CD4-positive, alpha-beta T cell treated with Interleukin-2 at 100 ng/mL for 4 hours (primary cell): ENCODE measurements at regions not wholly inside any gene's neighbourhood (a gene's known extent, or its start where the extent isn't known, plus 50 kb on each side); places are given as distances from the start of the nearest gene placed in this dataset.

Experiments used
- DNase-seq: peaks from one replicate; pipeline ENCODE4 v3.0.0-alpha.2; 2020; ENCODE audit warnings: low spot score

DNA sequence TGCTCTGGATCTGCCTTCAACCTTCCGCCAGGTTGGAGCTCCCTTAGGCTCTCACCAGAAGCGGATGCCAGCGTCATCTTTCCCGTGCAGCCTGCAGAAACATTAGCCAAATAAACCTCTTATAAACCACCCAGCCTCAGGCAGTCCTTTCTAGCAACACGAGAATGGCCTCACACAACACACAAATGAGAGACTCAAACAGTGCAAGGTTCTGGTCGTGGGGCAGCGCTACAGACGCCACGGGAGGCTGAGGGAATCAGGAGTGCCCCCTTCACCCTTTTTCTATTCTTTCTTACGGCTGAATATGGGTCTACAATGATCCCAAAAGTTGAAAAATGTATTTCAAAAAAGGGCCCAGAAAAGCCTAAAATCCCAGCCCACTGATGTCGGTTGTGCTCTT is 96.4 kb downstream of the FOXL3 start:
- DNase-seq = no peak

DNA sequence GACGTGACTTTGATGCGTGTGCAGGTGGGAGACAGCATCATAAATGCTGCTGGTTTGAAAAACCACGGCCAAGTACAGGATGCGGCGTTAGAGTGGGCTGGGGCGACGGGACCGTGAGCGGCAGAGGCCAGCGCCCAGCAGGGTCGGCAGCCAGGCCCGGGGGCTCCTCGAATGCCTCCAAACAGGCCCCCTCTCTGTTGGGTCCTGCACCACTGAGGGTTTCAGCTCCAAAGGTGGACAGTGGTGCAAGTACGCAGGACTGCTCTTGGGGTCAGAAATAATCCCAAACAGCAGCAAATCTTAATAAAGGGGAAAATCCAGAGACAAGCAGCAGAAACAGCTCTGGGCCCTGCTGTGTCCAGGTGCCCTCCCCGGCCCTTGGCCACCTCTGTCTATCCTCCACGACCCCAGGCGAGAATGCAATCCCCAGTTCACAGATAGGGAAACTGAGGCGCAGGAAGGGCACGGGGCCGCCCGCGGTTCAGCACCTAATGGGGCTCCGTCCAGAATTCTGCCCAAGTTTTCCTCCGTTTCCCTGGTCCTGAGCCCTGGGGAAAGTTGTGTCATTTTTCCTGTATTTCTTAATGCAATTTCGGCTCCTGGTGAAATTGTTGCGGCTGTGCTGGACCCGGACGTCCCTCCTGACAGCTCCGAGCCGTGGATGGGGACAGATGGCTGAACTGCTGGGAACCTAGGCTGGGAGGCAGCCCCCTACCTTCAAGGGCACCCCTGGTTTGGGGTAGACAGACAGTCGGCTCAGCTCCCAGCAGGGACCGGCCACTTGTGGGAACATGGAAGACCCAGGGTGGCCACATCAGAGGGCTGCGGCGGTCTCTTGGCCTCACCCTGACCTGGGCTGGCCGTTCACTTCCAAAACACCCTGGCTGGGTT is 97.4 kb downstream of the FOXL3 start:
- no peak for DNase-seq

DNA sequence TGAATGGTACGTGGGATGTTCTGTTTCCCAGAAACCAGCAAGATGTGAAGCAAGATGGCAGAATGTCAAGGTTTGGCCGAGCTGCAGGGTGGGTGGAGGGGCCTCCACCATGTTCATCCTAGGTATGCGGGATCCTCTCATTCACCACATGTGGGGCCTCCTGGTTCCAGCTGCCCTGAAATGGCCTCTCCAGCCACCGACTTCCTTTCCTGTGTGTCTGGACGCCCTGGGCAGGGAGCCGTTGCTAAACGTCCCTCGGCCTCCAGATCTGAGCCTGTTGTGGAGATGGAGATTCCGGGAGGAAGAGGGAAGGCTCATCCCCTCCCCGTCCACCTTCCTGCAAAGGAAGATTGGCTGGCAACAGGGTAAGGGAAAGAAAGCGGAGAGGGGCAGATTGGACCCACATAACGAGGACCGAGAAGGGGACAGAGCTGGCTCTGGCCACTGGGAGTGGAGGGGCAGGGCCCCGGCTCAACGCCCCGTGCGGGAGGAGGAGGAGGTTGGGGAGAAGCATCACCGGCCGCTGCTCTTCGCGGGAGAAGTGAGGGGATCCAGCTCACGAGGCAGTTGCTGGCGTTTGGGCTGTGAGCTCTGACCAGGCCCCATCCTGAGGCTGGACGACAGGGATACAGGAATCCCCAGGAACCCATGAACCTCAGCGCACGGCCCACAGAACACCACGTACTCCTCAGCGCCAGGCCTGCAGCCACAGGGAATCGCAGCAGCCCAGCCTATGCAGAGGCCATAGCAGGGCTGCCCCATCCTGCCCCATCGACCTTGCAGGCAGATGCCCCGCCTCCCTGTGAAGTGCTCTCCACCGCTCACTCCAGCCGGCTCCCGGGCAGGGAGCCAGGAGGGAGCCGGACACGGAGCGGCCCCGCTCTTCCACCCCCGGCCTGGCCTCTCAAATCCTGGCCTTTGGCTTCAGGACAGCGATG is 98.3 kb downstream of the FOXL3 start:
- DNase-seq = no peak

DNA sequence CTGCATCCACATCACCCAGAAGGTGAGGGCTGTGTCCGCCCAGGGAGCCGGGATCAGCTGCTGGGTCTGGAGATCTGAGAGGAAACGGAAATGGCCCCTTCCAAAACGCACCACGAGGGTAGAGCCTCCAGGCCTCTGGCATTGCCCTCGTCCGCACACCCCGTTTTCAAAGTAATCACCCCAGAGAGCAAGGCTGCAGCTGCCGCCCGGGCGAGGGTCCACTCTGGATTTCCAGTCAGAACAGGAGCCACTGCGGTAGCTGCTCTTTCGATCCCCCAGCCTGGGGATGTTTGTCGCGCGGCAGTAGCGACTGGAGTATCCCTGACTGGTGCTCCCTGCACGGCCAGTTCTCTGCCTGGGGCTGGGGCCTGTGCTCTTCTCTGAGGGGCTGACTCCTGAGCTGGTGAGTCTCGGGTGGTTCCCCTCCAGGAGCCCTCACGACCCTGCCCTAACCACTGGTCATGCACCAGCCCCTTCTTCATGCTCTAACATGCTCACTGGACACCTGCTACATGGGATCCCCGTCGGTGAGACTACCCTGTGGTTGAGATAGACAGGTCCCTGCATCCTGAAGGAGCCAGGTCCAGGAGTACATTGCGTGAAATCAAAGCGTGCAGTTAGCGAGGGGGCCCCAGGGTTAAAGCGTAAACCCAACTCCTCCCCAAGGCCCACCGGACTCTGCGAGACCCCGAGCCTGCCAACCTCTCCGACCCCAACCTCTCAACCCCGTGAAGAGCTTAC is 99.2 kb downstream of the FOXL3 start:
- no peak for DNase-seq

DNA sequence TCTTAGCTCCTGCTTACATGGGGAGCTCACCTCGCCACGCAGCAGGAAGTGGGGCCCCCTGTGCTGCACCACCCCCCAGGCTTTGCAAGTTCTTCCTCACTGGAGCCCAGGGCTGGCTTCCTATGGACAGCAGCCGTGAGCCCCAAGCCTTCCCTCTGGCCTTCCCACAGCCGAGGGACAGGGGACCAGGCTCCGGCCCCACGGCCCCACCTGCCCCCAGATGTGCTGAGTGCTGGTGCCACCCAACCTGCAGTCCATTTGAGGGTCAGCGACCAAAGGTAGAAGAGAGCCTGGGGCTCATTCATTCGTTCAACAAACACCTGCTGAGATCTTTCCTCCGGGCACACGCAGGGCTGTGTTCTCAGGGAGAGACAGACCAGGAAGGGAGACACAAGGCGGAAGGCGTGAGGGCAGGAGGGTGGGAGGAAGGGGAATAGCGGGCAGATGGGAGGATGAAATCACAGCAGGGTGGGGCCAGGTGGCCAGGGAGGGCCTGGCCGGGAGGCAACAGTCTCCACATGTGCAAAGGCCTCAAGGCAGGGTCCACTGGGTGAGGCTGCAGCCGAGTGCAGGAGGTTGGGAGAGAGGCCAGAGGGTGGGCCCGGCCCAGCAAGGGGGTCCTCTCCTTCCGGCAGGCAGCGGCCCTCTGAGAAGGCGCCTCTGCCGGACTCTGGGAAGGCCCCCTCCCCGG is 100.1 kb downstream of the FOXL3 start:
- no peak for DNase-seq

DNA sequence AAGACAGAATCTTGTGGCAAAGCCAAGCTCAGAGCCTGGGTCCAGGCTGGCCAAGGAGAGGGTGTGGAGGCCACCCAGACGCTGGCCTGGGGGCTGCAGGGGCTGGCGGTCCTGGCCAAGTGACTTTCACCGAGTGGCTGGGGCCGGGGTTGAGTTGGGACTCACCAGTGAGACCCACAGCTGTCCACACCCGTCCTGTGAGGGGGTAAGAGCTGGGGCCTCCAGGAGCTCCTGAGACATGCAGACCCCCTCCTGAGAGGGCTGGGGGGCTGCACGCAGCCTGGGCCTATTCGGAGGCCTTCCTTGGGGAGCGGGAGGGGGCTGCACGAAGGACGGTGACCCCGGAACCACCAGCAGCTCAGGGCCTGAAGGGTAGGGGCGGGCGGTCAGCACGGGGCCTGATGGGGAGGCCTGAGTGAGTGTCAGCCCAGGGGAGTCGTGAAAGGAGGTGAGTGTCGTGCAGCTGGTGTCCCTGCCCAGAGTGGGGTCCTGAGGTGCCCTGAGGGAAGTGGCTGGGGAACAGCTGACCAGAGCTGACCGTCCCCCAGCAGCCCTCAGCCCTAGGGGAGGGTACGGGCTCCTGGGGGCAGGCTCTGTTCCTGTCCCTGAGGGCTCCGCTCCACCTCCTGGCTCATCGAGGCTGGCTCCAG is 100.9 kb downstream of the FOXL3 start:
- no peak for DNase-seq

DNA sequence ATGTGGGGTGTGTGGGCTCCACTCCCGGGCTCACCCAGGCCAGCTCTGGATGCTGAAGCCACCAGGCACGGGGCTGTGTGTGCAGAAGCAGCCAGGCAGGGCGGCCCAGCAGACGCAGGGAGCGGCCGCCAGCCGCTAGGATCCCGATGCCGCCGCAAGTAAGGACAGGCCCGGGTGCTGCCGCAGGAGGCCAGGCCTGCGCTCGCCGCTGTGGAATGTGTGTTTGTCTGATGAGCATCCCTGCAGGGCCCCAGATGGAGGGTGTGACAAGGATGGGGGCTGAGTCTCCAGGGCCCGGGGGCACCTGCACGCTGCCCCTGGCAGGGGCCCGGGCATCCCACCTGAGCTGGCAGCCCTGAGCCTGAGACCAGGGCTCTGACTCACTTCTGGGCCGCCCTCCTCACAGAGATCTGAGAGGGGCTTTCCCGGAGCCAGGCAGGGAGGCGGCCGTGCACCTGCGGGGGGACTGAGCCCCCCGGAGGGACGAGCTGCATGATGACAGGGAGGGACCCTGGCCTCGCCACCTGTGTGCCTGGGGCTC is 101.5 kb downstream of the FOXL3 start:
- DNase-seq = no peak

DNA sequence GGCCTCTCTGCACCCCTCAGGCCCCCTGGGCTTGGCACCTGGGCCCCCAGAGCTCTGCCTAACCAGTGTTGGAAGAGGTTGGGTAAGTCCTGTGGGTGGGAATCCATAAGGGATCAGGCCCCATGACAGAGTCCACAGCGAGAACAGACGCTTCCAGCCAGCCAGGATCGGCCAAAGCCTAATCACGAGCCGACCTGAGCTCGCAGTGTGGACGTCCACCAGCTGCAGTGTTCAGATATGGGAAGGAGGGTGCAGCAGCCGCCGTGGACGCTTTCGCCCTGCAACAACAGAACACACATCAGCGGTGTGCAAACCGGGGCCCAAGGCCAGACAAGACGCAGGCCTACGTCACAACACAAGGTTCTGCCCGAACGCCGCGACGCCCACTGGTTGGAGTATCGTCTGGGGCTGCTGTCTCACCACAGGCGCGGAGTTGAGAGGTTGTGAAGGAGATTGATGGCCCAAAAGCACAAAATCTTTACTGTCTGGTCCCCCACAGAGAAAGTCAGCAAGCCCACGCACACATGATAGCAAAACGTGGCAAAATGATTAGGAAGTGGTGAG is 102.1 kb downstream of the FOXL3 start:
- no peak for DNase-seq

DNA sequence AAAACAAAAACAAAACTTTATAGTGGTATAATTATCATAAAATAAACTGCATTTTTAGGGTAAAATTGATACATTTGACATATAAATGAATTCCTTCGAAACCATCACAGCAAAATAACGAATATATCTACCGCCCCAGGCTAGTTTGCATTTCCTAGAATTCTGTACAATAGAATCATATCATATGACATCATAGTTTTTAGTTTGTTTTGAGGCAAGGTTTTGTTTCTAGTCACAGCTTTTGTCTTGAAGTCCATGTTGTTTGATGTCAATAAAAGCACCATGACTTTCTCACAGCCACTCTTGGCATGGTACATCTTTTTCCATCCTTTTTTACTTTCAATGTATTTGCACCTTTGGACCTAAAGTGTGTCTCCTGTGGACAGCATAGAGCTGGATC is 102.9 kb downstream of the FOXL3 start:
- no peak for DNase-seq

DNA sequence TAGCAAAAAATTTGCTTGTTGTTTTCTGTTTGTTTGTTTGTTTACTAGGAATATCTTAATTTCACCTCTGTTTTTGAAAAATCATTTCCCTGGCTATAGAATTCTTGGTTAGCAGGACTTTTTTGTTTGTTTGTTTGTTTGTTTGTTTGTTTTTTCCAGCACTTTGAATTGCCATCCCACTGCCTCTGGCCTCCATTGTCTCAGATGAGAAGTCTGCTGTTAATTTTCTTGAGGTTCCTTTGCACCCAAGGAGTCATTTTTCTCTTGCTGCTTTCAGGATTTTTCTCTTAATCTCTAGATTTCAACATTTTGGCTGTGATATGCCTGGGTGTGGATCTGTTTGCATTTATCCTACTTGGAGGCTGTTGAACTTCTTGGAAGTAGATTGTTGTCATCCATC is 105.7 kb downstream of the FOXL3 start:
- no peak for DNase-seq

DNA sequence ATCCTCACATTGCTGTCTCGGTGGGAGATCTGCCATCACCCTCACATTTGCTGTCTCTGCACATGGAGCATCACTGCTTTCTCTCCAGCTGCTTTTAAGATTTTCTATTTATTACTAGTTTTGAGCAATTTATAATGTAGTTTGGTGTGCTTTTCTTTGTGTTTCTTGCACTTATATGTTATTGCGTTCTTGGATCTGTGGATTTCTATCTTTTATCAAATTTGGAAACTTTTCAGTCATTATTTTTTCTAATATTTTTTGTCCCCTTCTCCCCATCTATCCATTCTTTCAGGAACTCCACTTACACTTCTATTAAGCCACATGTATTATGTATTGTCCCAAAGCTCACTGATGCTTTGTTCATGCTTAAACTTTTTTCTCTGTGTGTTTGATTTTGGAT is 108.9 kb downstream of the FOXL3 start:
- no peak for DNase-seq

DNA sequence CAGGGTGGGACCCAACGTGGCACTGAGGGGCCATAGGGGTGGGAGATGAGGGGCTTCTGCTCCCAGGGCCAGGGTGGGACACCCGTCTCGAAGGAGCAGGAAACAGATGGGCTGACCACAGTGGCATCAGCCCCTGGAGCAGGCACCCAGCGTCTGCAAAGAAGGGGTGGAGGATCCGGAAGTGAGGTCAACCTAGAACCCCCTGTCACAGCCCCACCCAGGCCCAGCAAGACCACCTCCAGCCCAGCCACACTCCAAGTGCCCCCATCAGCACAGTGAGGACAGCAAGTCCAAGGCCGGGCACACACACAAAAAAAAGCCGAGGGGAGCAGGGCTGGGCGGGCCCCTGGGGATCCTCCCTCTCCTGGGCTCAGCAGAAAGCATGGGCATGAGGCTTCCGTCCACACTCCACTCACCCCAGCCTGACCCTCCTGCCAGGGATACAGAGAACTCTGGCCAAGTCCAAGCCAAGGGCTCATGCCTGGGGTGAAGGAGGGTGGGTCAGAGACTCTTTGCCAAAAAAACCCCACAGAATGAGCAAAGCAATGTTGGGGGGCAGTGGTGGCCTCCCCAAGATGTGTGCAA is 111.0 kb downstream of the FOXL3 start:
- no peak for DNase-seq

DNA sequence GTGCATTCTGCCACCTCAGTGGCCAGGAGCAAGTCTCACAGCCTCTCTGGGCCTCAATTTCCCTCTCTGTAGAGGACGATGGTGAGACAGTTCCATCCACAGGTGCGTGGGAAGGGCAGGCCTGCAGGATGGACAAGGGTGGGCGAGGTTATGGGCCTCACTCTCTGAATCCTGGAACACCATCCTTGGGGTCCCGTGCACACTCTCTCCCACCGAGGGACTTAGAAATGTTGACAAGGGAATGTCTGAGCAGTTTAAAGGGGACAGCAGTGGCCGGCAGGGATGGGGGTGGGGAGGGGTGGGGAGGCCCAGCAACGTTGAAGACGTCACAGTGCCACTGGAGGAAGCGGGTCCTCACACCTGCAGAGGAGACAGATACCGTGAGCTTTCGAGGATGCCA is 111.5 kb downstream of the FOXL3 start:
- DNase-seq = no peak

DNA sequence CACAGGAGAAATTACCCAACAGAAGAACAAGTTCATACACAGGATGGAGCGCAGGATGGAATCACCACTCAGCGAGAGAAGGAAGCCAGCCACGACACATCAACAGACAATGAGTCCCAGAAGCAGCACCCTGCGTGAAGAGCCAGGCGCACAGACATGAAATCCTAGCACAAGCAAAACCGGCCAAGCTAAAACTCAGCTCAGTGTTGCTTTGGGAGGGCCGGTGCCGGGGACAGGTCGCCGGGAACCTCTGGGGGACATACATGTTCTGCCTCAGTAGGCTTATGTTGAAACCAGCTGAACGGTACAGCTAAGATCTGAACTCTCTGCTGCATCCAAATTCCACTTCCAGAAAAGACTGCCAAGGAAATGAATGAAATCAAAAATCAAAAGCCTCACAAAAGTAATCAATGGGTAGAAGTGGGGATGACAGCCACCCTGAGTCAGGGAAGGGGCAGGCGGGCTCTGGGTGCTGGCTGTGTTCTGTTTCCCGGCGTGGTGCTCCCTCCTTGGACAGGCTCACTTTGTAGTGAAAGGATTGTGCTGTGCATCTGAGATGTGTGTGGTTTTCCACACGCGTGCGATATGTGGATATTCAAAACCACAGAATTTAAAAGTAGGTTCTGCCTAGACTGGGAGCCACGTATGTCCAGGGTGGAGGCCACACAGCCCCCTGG is 114.7 kb downstream of the PDGFA start:
- DNase-seq = no peak

DNA sequence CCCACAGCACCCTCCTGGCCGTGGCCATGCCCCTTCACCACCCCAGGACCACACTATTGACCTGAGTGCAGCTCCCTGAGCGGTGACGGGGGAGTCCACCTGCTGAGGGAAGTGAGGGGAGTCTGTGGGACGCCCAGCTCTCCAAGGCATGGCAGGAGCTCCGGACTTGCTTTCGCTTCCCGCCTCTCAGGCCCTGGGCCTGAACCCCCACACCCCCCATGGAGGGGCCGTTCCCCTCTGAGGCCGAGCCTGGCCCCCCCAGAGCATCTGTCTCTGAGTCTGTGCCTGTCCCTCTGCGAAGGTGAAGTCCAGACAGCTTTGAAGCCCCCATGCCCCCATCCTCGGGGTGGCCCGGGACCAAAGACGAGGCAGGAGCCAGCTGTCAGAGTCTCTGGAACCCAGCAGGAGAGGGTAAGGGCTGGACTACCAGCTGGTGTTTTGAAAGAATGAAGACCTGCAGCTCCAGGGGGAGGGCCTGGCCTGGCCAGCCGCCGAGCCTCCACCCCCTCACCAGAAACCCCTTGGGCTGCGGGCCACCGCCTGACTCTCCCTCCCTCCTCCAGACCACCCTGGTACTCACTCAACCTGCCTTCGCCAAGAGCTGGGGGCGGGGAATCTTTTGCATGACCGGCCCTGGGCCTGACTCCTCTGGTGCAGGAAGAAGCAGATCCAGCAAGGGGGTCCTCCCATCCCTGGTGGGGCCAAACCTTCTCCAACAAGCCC is 114.0 kb downstream of the PDGFA start:
- no peak for DNase-seq

DNA sequence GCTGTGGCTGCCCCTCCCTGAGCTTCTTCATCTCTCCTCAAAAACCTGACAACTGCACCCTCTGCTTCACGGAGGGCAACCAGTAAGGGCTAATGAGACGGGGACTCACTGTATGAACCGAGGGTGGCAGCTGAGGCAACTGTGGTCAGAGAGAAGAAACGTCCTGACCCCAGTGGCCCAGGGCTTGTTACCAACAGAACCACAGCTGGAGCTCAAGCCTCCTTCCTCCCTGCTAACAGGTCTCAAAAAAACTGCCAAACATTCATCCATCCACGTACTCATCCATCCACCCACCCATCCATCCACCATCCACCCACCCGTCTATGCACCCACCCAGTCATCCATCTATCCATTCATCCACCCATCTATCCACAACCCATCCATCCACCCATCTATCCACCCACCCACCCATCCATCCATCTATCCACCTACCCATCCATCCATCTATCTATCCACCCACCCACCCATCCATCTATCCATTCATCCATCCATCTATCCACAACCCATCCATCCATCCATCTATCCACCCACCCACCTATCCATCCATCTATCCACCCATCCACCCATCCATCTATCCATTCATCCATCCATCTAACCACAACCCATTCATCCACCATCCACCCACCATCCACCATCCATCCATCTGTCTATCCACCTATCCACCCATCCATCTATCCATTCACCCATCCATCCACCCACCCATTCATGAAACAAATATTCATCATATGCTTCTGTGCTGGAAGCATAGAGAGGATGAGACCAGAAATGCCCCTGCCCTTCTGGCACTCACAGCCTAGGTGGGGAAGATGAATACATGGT is 111.7 kb downstream of the PDGFA start:
- DNase-seq = no peak

DNA sequence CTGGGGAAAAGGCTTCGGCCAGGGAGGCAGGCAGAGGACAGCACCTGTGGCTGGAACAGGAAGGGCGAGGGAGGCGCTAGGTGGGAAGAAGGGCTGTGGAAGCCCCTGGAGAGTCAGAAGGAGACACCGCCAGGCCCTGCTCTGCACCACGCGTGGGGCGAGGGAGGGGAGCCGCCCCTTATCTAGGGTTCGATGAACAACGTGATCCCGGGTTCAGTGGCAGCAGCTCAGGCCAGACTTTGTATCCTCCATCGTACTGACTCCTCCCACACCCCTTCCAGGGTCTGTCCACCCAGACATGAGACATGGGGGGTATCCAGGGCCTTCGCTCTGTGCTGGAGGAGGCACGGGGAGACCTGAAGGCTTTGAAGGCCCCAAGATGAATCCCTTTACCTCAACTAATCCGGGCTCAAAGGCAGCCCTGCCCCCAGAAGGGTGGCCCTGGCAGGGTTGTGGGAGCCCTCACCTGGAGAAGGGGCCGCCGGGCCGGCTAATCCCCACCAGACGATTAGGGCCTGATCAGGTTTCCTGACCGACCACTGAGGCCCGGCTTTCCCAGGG is 110.8 kb downstream of the PDGFA start:
- DNase-seq = no peak
